Left lung (tissue), 4 donors: ENCODE measurements at regions not wholly inside any gene's neighbourhood (a gene's known extent, or its start where the extent isn't known, plus 50 kb on each side); places are given as distances from the start of the nearest gene placed in this dataset.

Experiments
- ATAC-seq: fragments of 200-7000 bp; cut with Tn5 transposase; one replicate; pipeline ENCODE4 v1.9.1; 2020; ENCODE audit warnings: moderate library complexity
- DNase-seq, 4 donors: peaks; one replicate each; pipeline ENCODE4 v3.0.0-alpha.2; 2013 to 2020
- H3K27ac ChIP-seq, 2 donors: fragments of 200-600 bp; sonication (generic) in 1 of 2; one replicate each; pipeline versions ENCODE4 v1.5.0 to v1.8.0; 2020 to 2021
- H3K27me3 ChIP-seq, 2 donors: fragments of 200-600 bp; sonication (generic) in 1 of 2; one replicate each; pipeline versions ENCODE4 v1.5.0 to v1.8.0; 2020 to 2021
- H3K36me3 ChIP-seq, 2 donors: fragments of 200-600 bp; sonication (generic) in 1 of 2; one replicate each; pipeline versions ENCODE4 v1.5.0 to v1.8.0; 2020 to 2021
- H3K4me1 ChIP-seq, 2 donors: fragments of 200-600 bp; one replicate each; pipeline ENCODE4 v1.8.0; 2021
- H3K4me3 ChIP-seq, 2 donors: fragments of 200-600 bp; sonication (generic) in 1 of 2; one replicate each; pipeline versions ENCODE4 v1.5.0 to v1.8.0; 2020 to 2021; ENCODE audit warnings: mild to moderate bottlenecking in 1 of 2
- H3K9me3 ChIP-seq, 2 donors: fragments of 200-600 bp; sonication (generic) in 1 of 2; one replicate each; pipeline versions ENCODE4 v1.5.0 to v1.8.0; 2020 to 2021
- CTCF ChIP-seq, 2 donors: fragments of 200-600 bp; sonication (generic) in 1 of 2; IDR thresholded peaks; one replicate each; pipeline versions ENCODE4 v1.5.0 to v1.8.0; 2021; ENCODE audit warnings: antibody characterized with exemption in 2 of 2
- intact Hi-C, 2 donors: fragments of 100-400 bp; cut with DNase I; formaldehyde crosslinking; loops; one replicate each; pipeline versions ENCODE4 v1.11.2 to v1.14.2; 2022
- donor health status: DM: no; HTN: yes; CAD: no.
- donor health status: DM: no; HTN: no; CAD: no.

GRCh38 chr2:65957886-65958285 lies 477.0 kb upstream of the MEIS1 start:
- intact Hi-C loops = no loop called here

DNA sequence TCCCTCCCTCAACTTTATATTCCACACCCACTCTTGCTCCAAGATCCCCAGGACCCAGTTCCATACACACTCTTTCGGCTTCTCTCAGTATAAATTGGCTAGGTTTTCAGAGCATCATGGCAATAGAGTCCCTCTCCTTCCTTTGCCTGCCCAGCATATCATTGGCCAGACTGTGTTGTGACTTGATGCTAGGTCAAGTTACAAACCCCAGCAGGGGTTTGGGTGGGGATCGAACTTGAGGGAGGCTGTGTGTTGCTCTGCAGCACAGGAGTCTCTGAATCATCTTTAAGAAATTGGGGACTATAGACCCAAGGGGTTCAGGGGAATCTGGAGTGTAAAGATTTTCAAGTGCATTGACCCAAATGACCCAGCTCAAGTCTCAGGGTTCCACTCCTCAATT lies 477.5 kb upstream of the MEIS1 start:
- Histone ChIP-seq H3K4me3 (no peak overlapping the region), H3K27me3 (no peaks in the 10 kb centered on the region), H3K4me1 (no peaks in the 10 kb centered on the region), H3K36me3 (no peaks in the 10 kb centered on the region), H3K27ac (no peak overlapping the region), H3K9me3 (peaks cover 0 to 9% of the 10 kb centered on the region in 2 donors)
- no peak for DNase-seq
- TF ChIP-seq CTCF (IDR thresholded peaks at IDR 0.05) = no peak
- intact Hi-C loops = no loop called here
- no peak for ATAC-seq

More at GRCh38 chr2:65957886-65958285, 477.0 kb upstream of the MEIS1 start:
- ATAC-seq (no peak), DNase-seq (no peak)
- H3K9me3 ChIP-seq = peaks cover 0 to 9% of the 10 kb centered on the region in 2 donors
- no peak overlapping the region for H3K27ac ChIP-seq
- no peaks in the 10 kb centered on the region for H3K27me3 ChIP-seq
- H3K4me1 ChIP-seq = no peaks in the 10 kb centered on the region
- H3K36me3 ChIP-seq = no peaks in the 10 kb centered on the region
- H3K4me3 ChIP-seq = no peak overlapping the region
- TF ChIP-seq CTCF (IDR thresholded peaks at IDR 0.05) = no peak

DNA sequence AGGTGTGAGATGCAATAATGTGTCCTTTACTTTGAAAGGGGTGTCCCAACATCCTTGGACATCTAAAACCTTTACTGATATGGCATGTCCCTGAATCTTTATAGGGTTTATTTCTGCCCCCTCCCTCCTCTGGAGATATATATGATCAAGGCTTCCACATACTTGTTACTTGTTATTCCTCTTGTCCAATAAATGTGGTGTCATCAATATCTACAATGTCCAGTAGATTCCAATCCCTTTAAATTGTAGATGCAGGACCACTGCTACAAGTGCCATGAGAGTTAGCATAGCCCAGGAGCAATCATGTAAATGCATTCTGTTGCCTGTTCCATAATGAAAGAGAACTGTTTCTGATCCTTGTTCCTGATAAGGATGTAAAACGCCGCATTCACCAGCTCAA lies 479.7 kb upstream of the MEIS1 start:
- ATAC-seq = no peak

DNA sequence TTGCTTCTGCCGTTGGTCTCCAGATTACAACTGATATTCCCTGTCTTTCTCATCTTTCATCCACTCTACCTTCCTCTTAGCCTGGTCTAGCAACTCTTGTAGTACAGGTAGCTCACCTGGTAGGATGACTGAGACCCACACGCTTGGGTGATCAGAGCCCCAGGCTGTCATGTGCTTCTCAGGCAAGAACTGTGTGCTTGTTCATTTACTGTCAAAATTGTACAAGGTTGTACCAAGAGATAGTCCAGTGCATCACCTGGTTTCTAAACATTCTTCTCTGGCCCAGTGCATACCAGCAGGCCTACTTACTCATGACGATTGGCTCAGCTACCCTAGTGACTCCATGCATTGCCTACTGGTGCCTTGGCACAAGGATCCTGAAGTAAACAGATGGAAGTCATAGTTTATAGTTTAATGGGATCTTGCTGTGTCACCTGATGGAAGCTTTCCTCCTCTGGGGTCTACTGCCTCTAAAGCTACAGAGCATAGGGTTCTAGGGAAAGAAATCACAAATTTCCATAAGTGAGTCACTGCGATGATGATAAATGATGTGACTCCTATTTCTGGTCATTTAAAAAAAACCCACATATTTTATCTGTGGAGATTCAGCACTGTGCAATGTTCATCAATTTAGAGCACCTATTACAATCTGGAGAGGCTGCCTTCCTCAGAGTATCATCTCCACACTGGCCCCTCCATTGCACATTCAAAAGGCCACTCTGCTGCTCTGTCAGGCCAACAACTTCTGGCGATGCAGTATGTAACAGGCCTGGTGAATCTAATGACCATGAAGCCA lies 481.8 kb upstream of the MEIS1 start:
- no peak for TF ChIP-seq CTCF (IDR thresholded peaks at IDR 0.05)
- ATAC-seq (no peak), DNase-seq (no peak)
- intact Hi-C loops = no loop called here
- Histone ChIP-seq H3K9me3 (peaks cover 0 to 9% of the 10 kb centered on the region in 2 donors), H3K27me3 (no peaks in the 10 kb centered on the region), H3K4me1 (no peaks in the 10 kb centered on the region), H3K27ac (no peak overlapping the region), H3K36me3 (no peaks in the 10 kb centered on the region), H3K4me3 (no peak overlapping the region)

More for the DNA sequence above, 479.7 kb upstream of the MEIS1 start:
- intact Hi-C loops = no loop called here
- Histone ChIP-seq H3K27me3 (no peaks in the 10 kb centered on the region), H3K4me1 (no peaks in the 10 kb centered on the region), H3K27ac (no peak overlapping the region), H3K9me3 (peaks cover 0 to 9% of the 10 kb centered on the region in 2 donors), H3K36me3 (no peaks in the 10 kb centered on the region), H3K4me3 (no peak overlapping the region)
- DNase-seq = no peak
- no peak for TF ChIP-seq CTCF (IDR thresholded peaks at IDR 0.05)

DNA sequence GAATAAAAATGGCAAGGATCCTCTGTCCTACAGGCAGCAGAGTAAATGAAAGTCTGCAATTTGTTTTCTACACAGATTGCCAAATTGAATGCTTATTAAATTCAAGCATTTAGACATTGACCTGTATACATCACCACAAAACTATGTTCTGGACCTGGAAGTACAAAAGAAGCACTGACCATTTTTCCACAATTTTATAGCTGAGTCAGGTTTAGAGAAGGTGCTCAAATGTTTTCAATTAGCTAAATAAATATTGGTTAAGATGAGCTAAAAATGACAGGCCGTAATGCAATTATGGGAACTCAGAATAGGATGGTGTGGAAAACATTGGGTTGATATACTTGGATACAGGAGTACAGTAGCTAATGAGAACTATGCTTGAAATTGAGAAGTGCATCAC lies 490.7 kb upstream of the MEIS1 start:
- ATAC-seq (no peak), DNase-seq (no peak)
- Histone ChIP-seq H3K27ac (no peak overlapping the region), H3K4me1 (no peaks in the 10 kb centered on the region), H3K36me3 (no peaks in the 10 kb centered on the region), H3K27me3 (no peaks in the 10 kb centered on the region), H3K9me3 (peaks cover 0 to 3% of the 10 kb centered on the region in 2 donors), H3K4me3 (no peak overlapping the region)
- TF ChIP-seq CTCF (IDR thresholded peaks at IDR 0.05) = no peak
- intact Hi-C loops = no loop called here
